ENCODE measurements at regions not wholly inside any gene's neighbourhood (a gene's known extent, or its start where the extent isn't known, plus 50 kb on each side); places are given as distances from the start of the nearest gene placed in this dataset.

DNA sequence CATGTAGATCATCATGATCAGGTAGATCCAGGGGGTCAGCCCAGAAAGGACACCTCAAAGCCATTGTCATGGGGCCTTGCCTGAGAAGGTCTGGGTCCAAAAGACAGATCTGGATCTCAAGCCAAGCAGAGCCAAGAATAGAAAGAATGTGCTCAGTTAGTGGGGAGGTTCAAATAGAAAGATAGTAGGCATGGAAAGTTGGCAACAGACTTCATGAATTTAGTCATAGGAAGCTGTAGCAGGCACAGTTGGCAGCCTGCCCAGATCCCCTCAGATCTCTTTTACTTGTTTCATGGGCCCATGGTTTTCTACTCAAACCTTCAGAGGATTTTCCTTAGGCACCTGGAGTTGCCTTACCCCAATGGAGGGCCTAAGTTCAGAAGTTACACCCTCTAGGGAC is 767.0 kb downstream of the SLC4A3 start:
- no peak for DNase-seq (ENCODE audit: low read depth in 2 of 2, low spot score in 1 of 2)

DNA sequence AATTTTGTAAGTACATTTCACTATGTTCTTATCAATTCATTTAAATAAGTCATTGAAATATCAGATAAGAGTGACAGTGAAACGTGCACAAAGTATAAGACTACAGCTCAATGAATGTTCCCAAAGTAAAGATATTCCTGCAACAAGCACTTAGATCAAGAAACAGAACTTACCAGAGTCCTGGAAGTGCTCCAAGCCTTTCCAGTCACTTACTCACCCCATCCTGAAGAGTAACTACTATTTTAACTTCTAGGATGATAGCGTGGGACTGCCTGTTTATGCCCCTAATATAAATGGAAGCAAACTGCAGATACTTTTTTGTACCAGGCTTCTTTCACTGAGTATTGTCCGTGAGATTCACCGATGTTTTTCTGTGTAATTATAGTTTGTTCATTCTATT is 768.9 kb downstream of the SLC4A3 start:
- no peak for DNase-seq (ENCODE audit: low read depth in 2 of 2, low spot score in 1 of 2)

DNA sequence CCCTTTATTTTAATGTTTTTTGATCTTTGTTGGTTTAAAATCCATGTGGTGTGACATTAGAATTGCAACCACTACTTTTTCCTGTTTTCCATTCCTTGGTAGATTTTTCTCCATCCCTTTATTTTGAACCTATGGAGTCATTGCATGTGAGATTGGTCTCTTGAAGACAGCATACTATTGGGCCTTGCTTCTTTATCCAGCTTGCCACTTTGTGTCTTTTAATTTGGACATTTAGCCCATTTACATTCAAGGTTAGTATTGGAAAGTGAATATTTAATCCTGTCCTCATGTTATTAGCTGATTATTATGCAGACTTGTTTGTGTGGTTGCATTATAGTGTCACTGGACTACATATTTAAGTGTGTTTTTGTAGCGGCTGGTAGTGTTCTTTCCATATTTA is 782.9 kb downstream of the SLC4A3 start:
- no peak for DNase-seq (ENCODE audit: low read depth in 2 of 2, low spot score in 1 of 2)

DNA sequence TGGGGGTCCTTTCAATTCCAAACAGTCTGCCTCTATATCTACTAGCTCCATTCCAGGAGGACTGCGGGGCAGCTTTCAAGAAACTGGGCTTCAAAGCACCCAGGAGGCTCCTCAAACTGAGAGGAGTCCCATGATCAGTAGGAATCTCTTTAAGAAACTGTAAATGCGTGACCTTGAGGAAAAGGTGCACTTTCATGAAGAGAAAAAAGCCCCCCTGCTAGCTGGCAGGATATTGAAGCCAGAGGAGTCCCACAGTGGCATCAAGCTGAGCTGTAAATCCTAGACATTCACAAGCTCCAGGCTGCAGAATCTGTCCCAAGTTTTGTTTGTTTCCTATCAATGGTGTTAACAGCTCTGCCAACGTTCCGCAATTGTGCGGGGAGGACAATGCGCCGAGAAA is 790.1 kb downstream of the SLC4A3 start:
- DNase-seq (ENCODE audit: low read depth in 2 of 2, low spot score in 1 of 2): no peak

DNA sequence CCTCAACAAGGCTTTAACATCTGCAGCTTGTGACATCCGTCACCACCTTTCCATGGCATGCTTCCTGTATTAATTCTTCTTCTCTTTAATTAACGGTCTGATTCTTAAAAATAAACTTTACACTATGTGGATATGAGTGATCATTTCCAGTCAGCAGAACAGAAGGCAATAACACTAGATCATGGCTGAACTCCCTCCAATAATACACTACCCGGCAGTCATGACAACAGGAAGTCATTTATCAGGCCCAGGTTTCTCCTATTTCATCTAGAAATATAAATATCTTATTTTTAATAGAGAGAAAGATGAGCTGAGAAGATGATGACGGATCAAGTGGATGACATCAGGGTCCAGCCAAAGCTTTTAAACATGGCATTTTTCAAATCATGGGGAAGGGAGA is 792.2 kb downstream of the SLC4A3 start:
- DNase-seq (ENCODE audit: low read depth in 2 of 2, low spot score in 1 of 2): no peak

DNA sequence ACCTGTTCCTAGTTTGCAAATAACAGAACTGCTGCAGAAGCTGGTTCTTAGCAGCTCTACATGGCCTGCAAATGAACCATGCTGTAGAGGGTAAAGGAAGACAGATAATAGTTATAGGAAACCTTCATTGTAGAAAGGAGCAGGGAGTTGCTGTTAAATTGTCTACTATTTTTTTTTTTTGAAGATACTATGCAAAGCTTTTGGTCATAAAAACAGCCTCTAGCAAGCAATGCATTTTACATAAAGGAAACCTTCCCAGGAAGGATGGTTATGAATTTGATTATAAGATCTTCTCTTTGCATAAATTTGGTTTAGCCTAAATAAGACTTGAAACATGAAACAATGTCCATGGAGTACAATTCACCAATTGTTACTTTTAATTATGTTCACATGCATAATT is 793.4 kb downstream of the SLC4A3 start:
- DNase-seq (ENCODE audit: low read depth in 2 of 2, low spot score in 1 of 2): no peak

DNA sequence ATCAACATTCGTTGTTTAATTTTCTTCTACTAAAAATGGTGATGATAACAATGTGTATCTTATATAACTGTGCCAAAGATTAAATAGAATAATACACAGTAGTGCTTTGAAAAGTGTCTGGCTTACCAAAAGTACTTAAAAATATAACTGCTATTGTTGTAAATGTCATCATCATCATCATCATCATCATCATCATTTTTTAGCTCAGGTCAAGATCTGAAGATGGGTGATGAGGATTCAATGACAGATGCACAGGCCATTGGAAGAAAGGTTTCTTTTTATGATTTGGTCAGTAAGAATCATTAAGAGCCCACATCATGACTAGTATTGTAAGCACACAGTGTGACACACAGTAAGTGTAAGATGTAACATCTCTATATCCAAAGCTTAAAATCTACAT is 795.2 kb downstream of the SLC4A3 start:
- DNase-seq (ENCODE audit: low read depth in 2 of 2, low spot score in 1 of 2): no peak

DNA sequence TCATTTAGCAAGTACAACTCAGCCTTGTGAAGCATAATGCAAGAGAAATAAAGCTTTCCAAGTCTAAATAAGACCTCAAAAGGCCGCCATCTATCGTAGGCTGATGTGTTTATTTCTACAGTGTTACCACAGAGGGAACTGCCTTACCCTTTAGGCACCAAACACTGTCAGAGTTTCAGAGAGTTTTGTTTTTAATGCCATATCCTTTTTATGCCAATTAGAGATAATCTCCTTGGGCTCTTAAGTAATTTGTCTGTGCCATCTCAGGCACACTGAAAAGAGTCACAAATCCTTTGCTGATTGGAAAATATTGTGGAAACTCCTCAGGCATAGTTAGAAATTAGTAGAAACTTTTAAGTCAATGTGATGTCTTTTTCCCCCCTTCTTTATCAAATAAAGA is 797.1 kb downstream of the SLC4A3 start:
- DNase-seq (ENCODE audit: low read depth in 2 of 2, low spot score in 1 of 2): no peak

DNA sequence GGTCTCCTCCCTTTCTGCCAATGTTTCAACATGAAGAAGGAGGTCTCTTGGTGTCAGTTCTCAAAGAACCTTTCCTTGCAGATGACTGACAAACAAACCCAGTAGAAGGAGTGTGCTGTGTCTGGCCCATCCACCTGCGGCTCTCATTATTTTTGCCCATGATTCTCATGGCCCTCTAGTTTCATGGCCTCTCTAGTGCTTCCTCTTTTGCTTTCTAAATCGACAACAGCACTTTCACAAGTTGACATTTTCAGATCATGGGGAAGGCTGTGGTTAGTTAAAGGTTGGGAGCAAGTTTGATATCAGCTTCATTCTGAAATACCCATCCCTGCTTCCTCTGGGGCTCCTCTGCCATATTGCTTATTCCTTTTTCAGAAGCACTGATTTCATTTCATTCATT is 805.2 kb downstream of the SLC4A3 start:
- no peak for DNase-seq (ENCODE audit: low read depth in 2 of 2, low spot score in 1 of 2)

DNA sequence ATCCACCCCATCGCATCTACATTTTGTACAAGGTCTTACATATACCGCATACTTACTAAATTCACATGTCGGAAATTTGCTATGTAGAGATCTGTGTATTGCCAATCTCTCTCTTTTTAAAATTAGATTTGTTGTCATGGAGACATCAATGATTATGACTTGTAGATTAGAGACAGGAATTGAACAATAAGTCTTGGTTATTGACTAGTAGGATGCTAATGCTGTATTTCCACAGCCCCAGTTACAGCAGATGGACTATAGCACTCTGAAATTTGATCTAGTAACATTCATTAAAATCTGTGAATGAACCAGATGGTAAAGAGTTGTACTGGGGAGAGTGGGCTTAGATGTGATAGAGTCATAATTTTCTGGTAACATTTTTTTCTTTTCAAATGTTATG is 805.7 kb downstream of the SLC4A3 start:
- no peak for DNase-seq (ENCODE audit: low read depth in 2 of 2, low spot score in 1 of 2)

DNA sequence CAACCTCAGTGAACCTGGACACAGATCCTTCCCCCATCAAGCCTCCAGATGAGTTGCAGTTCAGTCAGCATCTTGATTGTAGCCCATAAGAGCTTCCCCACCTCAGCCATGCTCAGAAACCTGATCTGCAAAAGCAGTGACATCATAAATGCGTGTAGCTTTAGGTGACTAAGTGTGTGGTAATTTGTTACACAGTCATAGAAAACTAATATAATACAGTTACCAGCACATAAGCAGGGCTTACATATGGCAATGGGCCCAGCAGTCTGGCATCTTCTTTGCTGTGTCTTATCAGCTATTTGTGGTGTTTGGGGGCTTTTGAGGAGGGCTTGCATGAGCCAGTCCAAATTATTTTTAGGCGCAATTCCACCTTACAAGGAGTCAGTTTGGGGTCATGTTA is 807.0 kb downstream of the SLC4A3 start:
- no peak for DNase-seq (ENCODE audit: low read depth in 2 of 2, low spot score in 1 of 2)

DNA sequence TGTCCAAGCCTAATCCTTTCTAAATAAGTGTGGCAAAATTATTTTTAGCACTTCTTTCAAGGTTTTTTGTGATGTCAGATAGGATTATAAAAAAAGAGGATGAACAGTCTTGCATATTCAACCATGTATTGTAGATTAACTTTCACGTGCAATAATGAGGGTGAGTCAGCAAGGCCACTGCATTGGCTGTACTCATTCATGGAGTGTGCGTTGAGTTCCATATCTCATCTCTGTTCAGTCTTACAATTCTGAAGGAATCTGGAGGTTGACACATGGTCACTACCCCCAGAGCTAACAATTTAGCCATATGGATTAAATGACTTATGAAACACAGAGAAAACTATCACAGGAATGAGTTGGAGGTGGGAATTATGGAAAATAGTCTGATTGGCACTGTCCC is 810.5 kb downstream of the SLC4A3 start:
- DNase-seq (ENCODE audit: low read depth in 2 of 2, low spot score in 1 of 2): no peak

DNA sequence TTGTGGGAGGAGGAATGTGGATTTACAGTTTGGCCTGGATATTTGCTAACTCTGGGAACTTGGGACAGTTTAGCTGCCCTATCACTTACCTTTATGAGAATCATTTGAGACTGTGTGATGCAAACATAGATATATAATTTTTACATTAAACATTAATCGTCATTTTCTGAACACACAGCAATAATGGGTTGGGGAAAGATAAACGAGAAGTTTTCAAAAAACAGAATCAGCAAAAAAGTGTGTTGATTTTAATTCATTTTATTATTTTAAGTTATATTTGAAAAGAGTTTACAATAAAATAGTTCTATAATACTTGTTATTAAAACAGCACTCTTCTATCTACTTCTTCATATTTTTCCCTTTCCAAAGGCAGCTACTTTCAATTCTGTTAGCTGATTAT is 813.3 kb downstream of the SLC4A3 start:
- DNase-seq (ENCODE audit: low read depth in 2 of 2, low spot score in 1 of 2): no peak

DNA sequence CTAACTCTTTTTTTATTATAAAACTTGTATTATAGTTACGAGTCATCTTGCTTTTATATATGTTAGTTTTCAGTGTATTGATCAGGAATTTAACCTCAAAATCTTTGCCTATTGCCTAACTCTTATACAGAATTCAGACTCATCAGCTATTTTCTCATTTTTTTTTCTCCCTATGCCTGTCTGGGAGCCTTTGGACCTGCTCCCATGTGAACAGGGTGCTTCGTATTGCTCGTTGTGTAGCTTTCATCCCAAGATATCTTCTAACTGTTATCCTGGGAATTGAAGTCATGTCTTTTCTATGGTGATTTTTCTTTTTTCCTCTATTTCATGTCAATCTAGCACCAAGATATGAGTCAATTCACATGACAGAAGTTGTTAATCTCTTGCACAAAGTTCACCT is 814.0 kb downstream of the SLC4A3 start:
- no peak for DNase-seq (ENCODE audit: low read depth in 2 of 2, low spot score in 1 of 2)

DNA sequence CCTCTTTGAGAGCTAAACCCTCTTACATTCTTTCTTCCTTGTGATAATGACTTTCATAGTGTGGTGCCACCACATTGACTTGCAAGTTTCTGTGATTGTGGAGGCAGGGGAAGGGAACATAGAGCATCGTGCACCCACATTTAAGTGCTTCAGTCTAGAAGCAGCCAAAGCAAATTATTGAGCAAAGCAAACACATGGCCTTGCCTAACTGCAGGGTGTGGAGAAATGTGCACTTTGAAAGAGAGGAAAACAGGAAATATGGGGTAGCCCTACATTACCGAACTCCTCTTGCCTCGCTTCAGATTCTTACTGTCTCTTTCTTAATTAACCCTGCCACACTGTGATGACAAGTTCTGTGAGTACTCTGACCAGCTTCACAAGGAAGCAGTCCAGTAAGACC is 814.6 kb downstream of the SLC4A3 start:
- DNase-seq (ENCODE audit: low read depth in 2 of 2, low spot score in 1 of 2): no peak

DNA sequence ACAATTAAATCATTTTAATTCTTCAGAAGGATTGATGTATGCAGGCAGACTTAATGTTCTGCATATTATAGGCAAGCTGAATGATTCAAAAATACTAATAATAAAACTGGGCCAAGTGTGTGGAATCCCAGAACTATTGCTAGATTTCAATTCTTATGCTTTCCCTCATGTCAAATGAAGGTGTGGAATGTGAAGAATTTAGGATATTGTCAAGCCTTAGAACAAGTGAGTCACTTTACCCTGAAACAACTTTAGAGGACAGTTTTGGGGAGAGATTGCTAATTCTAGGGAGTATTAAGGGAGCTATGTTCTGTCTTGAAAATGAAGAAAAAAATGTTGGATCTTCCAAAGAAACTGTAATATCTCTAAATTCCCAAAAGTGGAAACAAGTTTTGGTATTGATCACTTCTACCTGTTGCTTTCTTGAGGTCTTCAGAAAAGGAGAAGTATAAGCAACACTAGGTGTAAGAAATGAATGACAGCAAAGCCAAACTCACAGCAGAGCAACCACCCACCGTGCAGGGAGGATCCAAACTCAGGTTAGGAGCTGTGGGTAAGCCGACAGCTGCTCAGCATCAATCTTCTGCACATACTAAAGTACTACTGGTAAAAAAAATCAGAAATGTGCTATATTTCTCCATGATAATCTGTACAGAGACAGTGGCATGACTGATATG is 818.1 kb downstream of the SLC4A3 start:
- no peak for DNase-seq (ENCODE audit: low read depth in 2 of 2, low spot score in 1 of 2)

DNA sequence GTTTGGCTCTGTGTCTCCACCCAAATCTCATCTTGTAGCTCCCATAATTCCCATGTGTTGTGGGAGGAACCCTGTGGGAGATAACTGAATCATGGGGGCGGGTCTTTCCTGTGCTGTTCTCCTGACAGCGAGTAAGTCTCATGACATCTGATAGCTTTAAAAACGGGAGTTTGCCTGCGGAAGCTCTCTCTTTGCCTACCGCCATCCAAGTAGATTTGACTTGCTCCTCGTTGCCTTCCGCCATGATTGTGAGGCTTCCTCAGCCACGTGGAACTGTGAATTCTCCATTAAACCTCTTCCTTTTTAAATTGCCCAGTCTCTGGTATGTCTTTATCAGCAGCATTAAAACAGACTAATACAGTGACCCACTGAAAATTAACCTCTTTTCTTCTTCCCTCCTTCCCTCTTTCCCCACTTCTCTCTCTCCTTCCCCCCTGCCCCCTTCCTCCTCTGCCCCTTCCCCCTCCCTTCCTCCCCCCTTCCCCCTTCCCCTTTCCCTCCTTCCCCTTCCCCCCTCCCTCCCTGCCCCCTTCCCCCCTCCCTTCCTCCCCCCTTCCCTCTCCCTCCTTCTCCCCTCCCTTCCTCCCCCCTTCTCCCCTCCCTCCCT is 818.8 kb downstream of the SLC4A3 start:
- no peak for DNase-seq (ENCODE audit: low read depth in 2 of 2, low spot score in 1 of 2)

DNA sequence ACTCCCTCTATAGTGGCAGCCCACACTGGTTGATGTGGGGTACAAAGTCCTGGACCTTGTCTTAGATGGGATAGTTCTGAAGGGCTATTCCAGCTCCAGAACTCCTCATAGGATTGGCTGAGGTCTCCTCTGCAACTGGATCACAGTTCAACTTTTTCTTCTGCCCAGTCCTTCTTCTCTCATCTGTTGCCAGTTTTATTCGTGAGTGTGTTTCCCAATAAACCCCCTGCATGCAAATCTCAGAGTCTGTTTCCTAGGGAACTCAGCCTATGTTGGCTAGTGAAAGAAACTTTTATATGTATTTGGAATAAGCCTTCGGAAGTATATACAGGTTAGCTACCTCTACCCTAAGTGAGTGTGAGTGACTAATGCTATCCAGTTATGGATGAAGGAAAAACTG is 823.4 kb downstream of the SLC4A3 start:
- no peak for DNase-seq (ENCODE audit: low read depth in 2 of 2, low spot score in 1 of 2)

DNA sequence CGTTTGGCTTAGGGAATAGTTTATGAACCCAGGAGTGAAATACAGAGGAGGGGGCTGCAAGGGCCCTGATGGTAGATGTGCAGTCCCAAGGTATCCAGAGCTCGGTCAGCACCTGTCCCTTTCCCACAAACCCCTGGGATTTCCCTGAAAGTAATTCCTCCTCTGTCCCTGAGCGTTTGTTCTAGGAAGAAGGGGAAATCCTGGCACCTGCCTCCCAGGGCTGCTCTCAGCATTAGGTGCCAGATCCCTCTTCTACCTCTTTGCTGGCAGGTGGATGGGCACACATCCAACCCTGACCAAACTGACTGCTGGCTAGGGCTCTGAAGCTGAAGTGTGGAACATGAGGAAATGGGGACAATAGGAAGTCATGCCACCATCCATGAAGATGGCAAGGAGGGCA is 824.0 kb downstream of the SLC4A3 start:
- no peak for DNase-seq (ENCODE audit: low read depth in 2 of 2, low spot score in 1 of 2)

DNA sequence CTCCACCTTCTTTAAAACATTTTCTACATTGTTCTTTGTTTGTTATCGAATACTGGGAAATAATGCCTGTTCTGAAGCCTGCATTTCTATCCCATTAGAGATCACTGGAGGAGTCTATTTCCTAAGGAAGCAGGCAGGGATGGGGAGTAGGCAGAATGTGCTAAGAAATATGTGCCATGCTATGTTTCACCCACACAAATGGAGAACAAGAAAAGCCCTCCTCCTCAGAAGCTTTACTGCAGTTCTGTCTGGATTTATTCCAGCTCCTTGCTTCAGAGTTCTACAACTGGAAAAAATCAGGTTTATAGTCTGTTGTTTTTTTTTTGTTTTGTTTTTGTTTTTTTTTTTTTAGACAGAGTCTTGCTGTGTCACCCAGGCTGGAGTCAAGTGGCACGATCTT is 825.1 kb downstream of the SLC4A3 start:
- DNase-seq (ENCODE audit: low read depth in 2 of 2, low spot score in 1 of 2): no peak

DNA sequence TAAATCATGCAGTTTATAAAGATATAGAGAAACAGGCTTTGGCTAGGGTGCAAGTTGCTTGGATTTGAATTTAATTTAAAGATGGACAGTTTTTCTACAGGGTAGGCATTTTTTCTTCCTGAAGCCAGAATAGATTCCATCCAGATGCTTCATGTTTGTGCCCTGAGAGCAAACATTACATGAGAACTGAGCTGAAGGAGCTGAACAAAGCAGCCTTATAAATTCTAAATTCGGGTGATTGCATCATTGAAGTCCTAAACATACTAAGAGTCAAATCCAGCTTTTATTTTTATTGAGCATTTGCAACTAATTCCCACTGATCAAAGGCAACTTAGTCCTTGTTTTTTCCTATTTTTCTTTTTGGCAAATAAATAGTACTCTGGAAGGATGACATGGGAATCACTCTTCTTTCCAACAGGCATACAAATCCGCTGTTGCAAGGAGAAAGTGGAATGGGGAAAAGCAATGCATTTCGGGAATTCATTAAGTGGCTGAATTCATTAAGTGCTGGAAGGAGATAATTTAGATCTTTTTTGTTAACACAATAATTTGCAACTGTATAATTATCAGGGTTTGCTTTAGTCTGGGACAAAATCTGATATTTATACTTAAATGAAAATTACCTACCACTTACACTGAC is 828.0 kb downstream of the SLC4A3 start:
- no peak for DNase-seq (ENCODE audit: low read depth in 2 of 2, low spot score in 1 of 2)

DNA sequence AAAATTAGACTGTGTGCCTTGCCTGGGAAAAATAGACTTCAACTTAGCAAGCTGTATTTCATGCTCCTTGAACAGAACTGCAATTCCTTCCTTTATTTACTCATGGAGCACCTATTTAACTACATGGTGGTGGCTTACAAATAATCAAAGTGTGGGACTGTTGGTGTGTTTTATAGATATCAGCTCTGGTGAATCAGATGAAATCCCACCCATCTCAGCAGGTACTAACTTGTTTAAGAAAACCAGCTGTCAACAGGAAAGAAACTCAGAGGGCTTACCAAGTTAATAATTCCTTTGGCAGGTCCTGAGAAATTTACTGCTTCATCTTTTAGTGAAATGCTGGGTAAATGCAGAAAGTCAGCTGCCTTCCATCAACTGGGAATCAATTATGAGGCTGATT is 830.6 kb downstream of the SLC4A3 start:
- no peak for DNase-seq (ENCODE audit: low read depth in 2 of 2, low spot score in 1 of 2)

Measured in stimulated activated CD8-positive, alpha-beta memory T cell treated with anti-CD3 and anti-CD28 coated beads, Interleukin-4, amount 100 ng/mL, for 1 hour (primary cell).